ENCODE measurements at regions not wholly inside any gene's neighbourhood (a gene's known extent, or its start where the extent isn't known, plus 50 kb on each side); places are given as distances from the start of the nearest gene placed in this dataset.

GRCh38 chr2:122078451-122078850 lies 323.0 kb downstream of the TSN start:
- Histone ChIP-seq H3K36me3 (replicated peaks in 1 of 2; ENCODE audit: control extremely low read depth in 1 of 2, control insufficient read depth in 1 of 2, extremely low read depth in 1 of 2, insufficient read depth in 2 of 2, low read length in 1 of 2) (no peaks in the 10 kb centered on the region), H3K9ac (ENCODE audit: low read length) (no peak overlapping the region), H3K79me2 (ENCODE audit: control insufficient read depth, insufficient read depth, low read length) (no peaks in the 10 kb centered on the region), H3K27me3 (replicated peaks in 1 of 4; ENCODE audit: control extremely low read depth in 1 of 4, control insufficient read depth in 3 of 4, insufficient read depth in 4 of 4, low read length in 3 of 4) (no peaks in the 10 kb centered on the region), H4K20me1 (ENCODE audit: control insufficient read depth, insufficient read depth, low read length, poor library complexity, severe bottlenecking) (no peaks in the 10 kb centered on the region), H3K4me3 (ENCODE audit: control extremely low read depth in 1 of 5, extremely low read depth in 1 of 5, insufficient read depth in 1 of 5, low read depth in 2 of 5, low read length in 4 of 5) (no peak overlapping the region), H3K4me1 (ENCODE audit: control insufficient read depth in 2 of 2, insufficient read depth in 2 of 2, low read length in 2 of 2) (no peaks in the 10 kb centered on the region), H3K9me3 (ENCODE audit: control extremely low read depth in 1 of 3, control insufficient read depth in 2 of 3, insufficient read depth in 1 of 3, low read length in 2 of 3) (no peaks in the 10 kb centered on the region), H3K4me2 (replicated peaks; ENCODE audit: low read depth, low read length, poor library complexity, severe bottlenecking) (no peak overlapping the region), H2AFZ (ENCODE audit: insufficient read depth, low read depth, low read length, poor library complexity, severe bottlenecking) (no peak overlapping the region), H3K27ac (ENCODE audit: low read length in 2 of 2) (no peak overlapping the region)
- Mint-ChIP-seq H3K27me3 (no peaks in the 10 kb centered on the region), H3K4me1 (no peaks in the 10 kb centered on the region), H3K27ac (no peak overlapping the region), H3K4me3 (no peak overlapping the region), H3K9me3 (ENCODE audit: insufficient read depth) (no peaks in the 10 kb centered on the region)
- intact Hi-C loops (cut with micrococcal nuclease) = no loop called here
- POLR2A ChIA-PET = no interaction called here
- ATAC-seq (ENCODE audit: low read depth) (no peak), DNase-seq (no peak)
- CTCF ChIA-PET = no interaction called here
- TF ChIP-seq, protein P1, sequence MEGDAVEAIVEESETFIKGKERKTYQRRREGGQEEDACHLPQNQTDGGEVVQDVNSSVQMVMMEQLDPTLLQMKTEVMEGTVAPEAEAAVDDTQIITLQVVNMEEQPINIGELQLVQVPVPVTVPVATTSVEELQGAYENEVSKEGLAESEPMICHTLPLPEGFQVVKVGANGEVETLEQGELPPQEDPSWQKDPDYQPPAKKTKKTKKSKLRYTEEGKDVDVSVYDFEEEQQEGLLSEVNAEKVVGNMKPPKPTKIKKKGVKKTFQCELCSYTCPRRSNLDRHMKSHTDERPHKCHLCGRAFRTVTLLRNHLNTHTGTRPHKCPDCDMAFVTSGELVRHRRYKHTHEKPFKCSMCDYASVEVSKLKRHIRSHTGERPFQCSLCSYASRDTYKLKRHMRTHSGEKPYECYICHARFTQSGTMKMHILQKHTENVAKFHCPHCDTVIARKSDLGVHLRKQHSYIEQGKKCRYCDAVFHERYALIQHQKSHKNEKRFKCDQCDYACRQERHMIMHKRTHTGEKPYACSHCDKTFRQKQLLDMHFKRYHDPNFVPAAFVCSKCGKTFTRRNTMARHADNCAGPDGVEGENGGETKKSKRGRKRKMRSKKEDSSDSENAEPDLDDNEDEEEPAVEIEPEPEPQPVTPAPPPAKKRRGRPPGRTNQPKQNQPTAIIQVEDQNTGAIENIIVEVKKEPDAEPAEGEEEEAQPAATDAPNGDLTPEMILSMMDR (IDR thresholded peaks at IDR 0.05) = no peak
- no peak for TF ChIP-seq EZH2 (IDR thresholded peaks at IDR 0.05; ENCODE audit: borderline replicate concordance, insufficient read depth, low read depth, low read length, poor library complexity, severe bottlenecking)
- WGBS (ENCODE audit: insufficient coverage) = 100% methylated on average over 2 of the region's 3 CpGs

DNA sequence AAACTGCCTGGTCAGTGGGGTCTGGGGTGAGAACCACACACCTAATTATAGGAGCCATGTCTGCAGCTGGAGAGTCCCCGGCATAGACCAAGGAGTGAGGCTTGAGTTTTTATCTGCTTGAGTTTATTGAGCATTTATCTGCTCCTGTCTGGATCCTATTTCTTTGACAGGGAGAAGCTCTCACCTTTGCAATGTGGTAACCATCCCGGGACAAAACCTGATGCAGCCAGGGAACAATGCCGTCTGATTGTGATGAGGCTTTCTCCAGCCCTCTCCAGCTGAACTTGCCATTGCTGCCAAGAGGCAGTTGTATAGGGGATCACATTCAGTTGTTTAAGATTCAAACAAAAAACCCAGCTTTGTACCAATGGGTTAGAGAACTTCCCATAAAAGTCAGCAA lies 324.4 kb downstream of the TSN start:
- H3K79me2 ChIP-seq (ENCODE audit: control insufficient read depth, insufficient read depth, low read length) = no peaks in the 10 kb centered on the region
- H3K27me3 ChIP-seq (replicated peaks in 1 of 4; ENCODE audit: control extremely low read depth in 1 of 4, control insufficient read depth in 3 of 4, insufficient read depth in 4 of 4, low read length in 3 of 4) = no peaks in the 10 kb centered on the region
- no peak overlapping the region for H3K9ac ChIP-seq (ENCODE audit: low read length)
- no peak overlapping the region for H3K27ac ChIP-seq (ENCODE audit: low read length in 2 of 2)
- intact Hi-C loops (cut with micrococcal nuclease) = no loop called here
- H3K4me2 ChIP-seq (replicated peaks; ENCODE audit: low read depth, low read length, poor library complexity, severe bottlenecking) = no peak overlapping the region
- DNase-seq (no peak), ATAC-seq (ENCODE audit: low read depth) (no peak)
- ChIA-PET CTCF (no interaction called here), POLR2A (no interaction called here)
- 80% methylated on average over 2 of the region's 3 CpGs for WGBS (ENCODE audit: insufficient coverage)
- no peaks in the 10 kb centered on the region for H3K9me3 ChIP-seq (ENCODE audit: control extremely low read depth in 1 of 3, control insufficient read depth in 2 of 3, insufficient read depth in 1 of 3, low read length in 2 of 3)
- no peak for TF ChIP-seq EZH2 (IDR thresholded peaks at IDR 0.05; ENCODE audit: borderline replicate concordance, insufficient read depth, low read depth, low read length, poor library complexity, severe bottlenecking)
- TF ChIP-seq, protein P1 (IDR thresholded peaks at IDR 0.05) = no peak
- Mint-ChIP-seq H3K9me3 (ENCODE audit: insufficient read depth) (no peaks in the 10 kb centered on the region), H3K27me3 (no peaks in the 10 kb centered on the region), H3K4me3 (no peak overlapping the region), H3K4me1 (no peaks in the 10 kb centered on the region), H3K27ac (no peak overlapping the region)
- no peak overlapping the region for H3K4me3 ChIP-seq (ENCODE audit: control extremely low read depth in 1 of 5, extremely low read depth in 1 of 5, insufficient read depth in 1 of 5, low read depth in 2 of 5, low read length in 4 of 5)
- H2AFZ ChIP-seq (ENCODE audit: insufficient read depth, low read depth, low read length, poor library complexity, severe bottlenecking) = no peak overlapping the region
- H4K20me1 ChIP-seq (ENCODE audit: control insufficient read depth, insufficient read depth, low read length, poor library complexity, severe bottlenecking) = no peaks in the 10 kb centered on the region
- no peaks in the 10 kb centered on the region for H3K4me1 ChIP-seq (ENCODE audit: control insufficient read depth in 2 of 2, insufficient read depth in 2 of 2, low read length in 2 of 2)
- H3K36me3 ChIP-seq (replicated peaks in 1 of 2; ENCODE audit: control extremely low read depth in 1 of 2, control insufficient read depth in 1 of 2, extremely low read depth in 1 of 2, insufficient read depth in 2 of 2, low read length in 1 of 2) = no peaks in the 10 kb centered on the region
